H54 (cell line): ENCODE measurements at regions not wholly inside any gene's neighbourhood (a gene's known extent, or its start where the extent isn't known, plus 50 kb on each side); places are given as distances from the start of the nearest gene placed in this dataset.

Experiments used
- DNase-seq: peaks from one replicate; pipeline ENCODE4 v3.0.0; 2011; ENCODE audit warnings: low spot score, mixed read lengths; ENCODE audit not compliant: insufficient read length
- FAIRE-seq: peaks from 3 replicates; lab custom pipeline; 2011; peaks lifted over from hg19 to GRCh38; lab: Jason Lieb, UNC
- POLR2A ChIP-seq: IDR thresholded peaks from 2 replicates; pipeline ENCODE4 v1.6.1; 2011; ENCODE audit warnings: low read depth, mild to moderate bottlenecking, low read length

GRCh38 chr5:68965926-68966325 lies 127.9 kb upstream of the SLC30A5 start:
- no peak for DNase-seq
- no peak for FAIRE-seq
- TF ChIP-seq POLR2A = no peak

GRCh38 chr5:68966596-68966995 lies 127.2 kb upstream of the SLC30A5 start:
- FAIRE-seq (no peak), DNase-seq (no peak)
- no peak for TF ChIP-seq POLR2A

- DNase-seq = no peak
- TF ChIP-seq POLR2A = no peak
- no peak for FAIRE-seq
These were observed 125.4 kb upstream of the SLC30A5 start for GRCh38 chr5:68968429-68968828.

- FAIRE-seq (no peak), DNase-seq (no peak)
- no peak for TF ChIP-seq POLR2A
These were observed 123.2 kb upstream of the SLC30A5 start for GRCh38 chr5:68970617-68971016.

GRCh38 chr5:68973696-68974095 lies 120.1 kb upstream of the SLC30A5 start:
- no peak for DNase-seq
- TF ChIP-seq POLR2A = no peak
- FAIRE-seq = no peak

- no peak for TF ChIP-seq POLR2A
- DNase-seq (no peak), FAIRE-seq (no peak)
These were observed 110.8 kb upstream of the SLC30A5 start for GRCh38 chr5:68983043-68983442.

GRCh38 chr5:68983959-68984358 lies 109.9 kb upstream of the SLC30A5 start:
- FAIRE-seq = no peak
- DNase-seq = no peak
- TF ChIP-seq POLR2A = no peak

- DNase-seq = no peak
- FAIRE-seq = no peak
- no peak for TF ChIP-seq POLR2A
These were observed 102.3 kb upstream of the SLC30A5 start for GRCh38 chr5:68991279-68992084.

- FAIRE-seq = no peak
- no peak for DNase-seq
- no peak for TF ChIP-seq POLR2A
These were observed 99.2 kb upstream of the SLC30A5 start for GRCh38 chr5:68994645-68995044.

GRCh38 chr5:68995845-68996545 lies 97.8 kb upstream of the SLC30A5 start:
- no peak for DNase-seq
- no peak for FAIRE-seq
- no peak for TF ChIP-seq POLR2A

GRCh38 chr5:68999181-68999580 lies 94.6 kb upstream of the SLC30A5 start:
- FAIRE-seq = no peak
- DNase-seq = no peak
- no peak for TF ChIP-seq POLR2A

GRCh38 chr5:69000216-69000919 lies 93.4 kb upstream of the SLC30A5 start:
- no peak for TF ChIP-seq POLR2A
- FAIRE-seq (no peak), DNase-seq (no peak)

GRCh38 chr5:69000949-69001348 lies 92.9 kb upstream of the SLC30A5 start:
- no peak for FAIRE-seq
- DNase-seq = no peak
- TF ChIP-seq POLR2A = no peak

GRCh38 chr5:69001627-69002026 lies 92.2 kb upstream of the SLC30A5 start:
- no peak for DNase-seq
- FAIRE-seq = no peak
- TF ChIP-seq POLR2A = no peak

GRCh38 chr5:69004127-69004526 lies 89.7 kb upstream of the SLC30A5 start:
- no peak for TF ChIP-seq POLR2A
- no peak for FAIRE-seq
- DNase-seq = no peak
